ENCODE measurements at regions not wholly inside any gene's neighbourhood (a gene's known extent, or its start where the extent isn't known, plus 50 kb on each side); places are given as distances from the start of the nearest gene placed in this dataset.

DNA sequence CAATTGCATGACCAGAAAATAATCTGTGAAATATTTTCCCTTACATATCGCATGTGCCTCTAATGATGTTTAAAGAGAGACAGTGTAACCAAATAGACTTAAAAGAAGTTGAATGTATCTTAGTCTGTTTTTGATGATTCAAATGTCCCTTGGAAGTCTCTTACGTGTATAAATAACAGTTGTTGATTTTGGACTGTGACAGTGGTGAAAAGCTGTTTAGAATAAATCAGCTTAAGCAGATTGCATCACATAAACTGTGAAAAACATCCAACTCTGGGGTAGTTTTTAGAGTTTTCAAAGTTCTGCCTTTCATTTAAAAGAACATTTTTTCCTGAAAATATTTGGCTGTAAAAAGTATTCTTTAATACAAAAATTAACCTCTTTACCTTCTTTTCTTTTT, 301.1 kb downstream of the PRR16 start:
- Mint-ChIP-seq H3K27me3 (no peaks in the 10 kb centered on the region), H3K4me1 (ENCODE audit: unreplicated experiment) (no peaks in the 10 kb centered on the region), H3K9me3 (no peaks in the 10 kb centered on the region), H3K27ac (no peak overlapping the region), H3K4me3 (no peak overlapping the region), H3K36me3 (no peaks in the 10 kb centered on the region)
- TF ChIP-seq, protein P1, sequence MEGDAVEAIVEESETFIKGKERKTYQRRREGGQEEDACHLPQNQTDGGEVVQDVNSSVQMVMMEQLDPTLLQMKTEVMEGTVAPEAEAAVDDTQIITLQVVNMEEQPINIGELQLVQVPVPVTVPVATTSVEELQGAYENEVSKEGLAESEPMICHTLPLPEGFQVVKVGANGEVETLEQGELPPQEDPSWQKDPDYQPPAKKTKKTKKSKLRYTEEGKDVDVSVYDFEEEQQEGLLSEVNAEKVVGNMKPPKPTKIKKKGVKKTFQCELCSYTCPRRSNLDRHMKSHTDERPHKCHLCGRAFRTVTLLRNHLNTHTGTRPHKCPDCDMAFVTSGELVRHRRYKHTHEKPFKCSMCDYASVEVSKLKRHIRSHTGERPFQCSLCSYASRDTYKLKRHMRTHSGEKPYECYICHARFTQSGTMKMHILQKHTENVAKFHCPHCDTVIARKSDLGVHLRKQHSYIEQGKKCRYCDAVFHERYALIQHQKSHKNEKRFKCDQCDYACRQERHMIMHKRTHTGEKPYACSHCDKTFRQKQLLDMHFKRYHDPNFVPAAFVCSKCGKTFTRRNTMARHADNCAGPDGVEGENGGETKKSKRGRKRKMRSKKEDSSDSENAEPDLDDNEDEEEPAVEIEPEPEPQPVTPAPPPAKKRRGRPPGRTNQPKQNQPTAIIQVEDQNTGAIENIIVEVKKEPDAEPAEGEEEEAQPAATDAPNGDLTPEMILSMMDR (conservative IDR thresholded peaks at IDR 0.05) = no peak
- DNase-seq (ENCODE audit: extremely low spot score, unreplicated experiment) = no peak

DNA sequence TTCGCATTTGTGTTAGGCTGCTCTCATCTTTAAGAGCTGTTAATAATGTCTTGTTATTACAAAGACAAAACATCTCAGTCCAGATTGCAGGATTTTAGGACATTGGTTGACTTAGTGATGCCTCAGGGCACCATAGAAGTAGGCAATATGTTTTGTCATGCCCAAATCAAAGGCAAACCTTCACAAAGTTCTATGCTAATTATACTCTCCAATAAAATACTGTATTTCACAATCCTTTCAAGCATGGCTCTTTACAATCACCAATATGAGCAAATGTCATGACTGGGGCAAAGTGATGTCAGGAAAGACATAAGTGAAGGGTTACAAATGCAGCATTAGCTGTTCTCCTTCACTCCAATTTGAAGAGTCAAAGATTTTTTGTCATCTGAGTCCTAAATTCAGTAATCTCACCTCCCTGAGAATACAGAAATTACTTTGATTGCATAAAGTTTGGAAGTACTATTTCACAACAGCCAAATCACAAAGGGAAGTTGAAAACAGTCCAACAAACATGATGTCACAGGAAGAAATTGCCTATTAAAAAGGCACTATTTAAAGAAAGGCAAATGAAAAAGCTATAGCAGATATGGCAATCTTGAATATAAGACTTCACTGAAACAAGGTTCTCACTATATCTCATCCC, 303.2 kb downstream of the PRR16 start:
- no peak overlapping the region for H3K4me3 Mint-ChIP-seq
- DNase-seq (ENCODE audit: extremely low spot score, unreplicated experiment) = no peak
- H3K4me1 Mint-ChIP-seq (ENCODE audit: unreplicated experiment) = no peaks in the 10 kb centered on the region
- H3K27ac Mint-ChIP-seq = no peak overlapping the region
- TF ChIP-seq, protein P1 (conservative IDR thresholded peaks at IDR 0.05) = no peak
- H3K36me3 Mint-ChIP-seq = no peaks in the 10 kb centered on the region
- no peaks in the 10 kb centered on the region for H3K27me3 Mint-ChIP-seq
- no peaks in the 10 kb centered on the region for H3K9me3 Mint-ChIP-seq

DNA sequence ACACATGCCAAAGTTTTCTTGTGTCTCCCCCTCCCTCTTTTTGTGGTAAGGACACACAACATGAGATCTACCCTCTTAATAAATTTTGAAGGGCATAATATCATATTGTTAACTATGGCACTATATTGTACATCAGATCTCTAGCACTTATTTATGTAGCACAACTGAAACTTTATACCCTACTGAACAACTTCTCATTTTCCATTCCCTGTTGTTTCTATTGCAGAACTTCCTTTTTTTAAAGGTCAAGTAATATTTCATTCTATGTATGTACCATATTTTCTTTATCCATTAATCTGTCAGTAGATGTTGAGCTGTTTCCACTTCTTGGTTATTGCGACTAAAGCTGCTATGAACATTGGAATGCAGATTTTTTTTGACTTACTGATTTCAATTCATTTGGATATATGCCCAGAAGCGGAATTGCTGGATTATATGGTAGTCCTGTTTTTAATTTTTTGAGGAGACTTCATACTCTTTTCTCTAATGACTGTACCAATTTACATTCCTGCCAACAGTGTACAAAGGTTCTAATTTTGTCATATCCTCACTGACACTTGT, 305.3 kb downstream of the PRR16 start:
- no peaks in the 10 kb centered on the region for H3K9me3 Mint-ChIP-seq
- no peaks in the 10 kb centered on the region for H3K27me3 Mint-ChIP-seq
- TF ChIP-seq, protein P1 (conservative IDR thresholded peaks at IDR 0.05) = no peak
- H3K4me1 Mint-ChIP-seq (ENCODE audit: unreplicated experiment) = no peaks in the 10 kb centered on the region
- no peak overlapping the region for H3K27ac Mint-ChIP-seq
- H3K4me3 Mint-ChIP-seq = no peak overlapping the region
- DNase-seq (ENCODE audit: extremely low spot score, unreplicated experiment) = no peak
- H3K36me3 Mint-ChIP-seq = no peaks in the 10 kb centered on the region

DNA sequence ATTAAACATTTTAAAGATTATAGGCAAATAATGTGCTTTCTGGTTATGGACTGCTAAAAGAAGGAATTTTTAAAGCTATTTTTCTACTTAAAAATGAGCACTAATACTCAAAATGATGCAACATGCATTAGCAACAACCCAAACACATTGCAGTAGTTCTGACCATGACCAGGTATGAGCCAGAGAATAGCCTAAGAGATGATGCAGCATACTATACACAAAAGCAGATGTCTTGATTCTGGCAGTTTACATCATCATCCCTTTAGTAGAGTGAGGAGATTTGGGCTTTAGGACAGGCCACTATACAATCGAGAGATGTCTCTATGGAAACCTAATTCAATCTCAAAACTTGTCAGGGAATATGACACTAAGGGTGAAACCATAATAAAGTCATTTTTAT, 307.1 kb downstream of the PRR16 start:
- no peaks in the 10 kb centered on the region for H3K4me1 Mint-ChIP-seq (ENCODE audit: unreplicated experiment)
- H3K36me3 Mint-ChIP-seq = no peaks in the 10 kb centered on the region
- H3K27me3 Mint-ChIP-seq = no peaks in the 10 kb centered on the region
- no peak for DNase-seq (ENCODE audit: extremely low spot score, unreplicated experiment)
- no peak overlapping the region for H3K27ac Mint-ChIP-seq
- H3K4me3 Mint-ChIP-seq = no peak overlapping the region
- TF ChIP-seq, protein P1 (conservative IDR thresholded peaks at IDR 0.05) = no peak
- no peaks in the 10 kb centered on the region for H3K9me3 Mint-ChIP-seq

DNA sequence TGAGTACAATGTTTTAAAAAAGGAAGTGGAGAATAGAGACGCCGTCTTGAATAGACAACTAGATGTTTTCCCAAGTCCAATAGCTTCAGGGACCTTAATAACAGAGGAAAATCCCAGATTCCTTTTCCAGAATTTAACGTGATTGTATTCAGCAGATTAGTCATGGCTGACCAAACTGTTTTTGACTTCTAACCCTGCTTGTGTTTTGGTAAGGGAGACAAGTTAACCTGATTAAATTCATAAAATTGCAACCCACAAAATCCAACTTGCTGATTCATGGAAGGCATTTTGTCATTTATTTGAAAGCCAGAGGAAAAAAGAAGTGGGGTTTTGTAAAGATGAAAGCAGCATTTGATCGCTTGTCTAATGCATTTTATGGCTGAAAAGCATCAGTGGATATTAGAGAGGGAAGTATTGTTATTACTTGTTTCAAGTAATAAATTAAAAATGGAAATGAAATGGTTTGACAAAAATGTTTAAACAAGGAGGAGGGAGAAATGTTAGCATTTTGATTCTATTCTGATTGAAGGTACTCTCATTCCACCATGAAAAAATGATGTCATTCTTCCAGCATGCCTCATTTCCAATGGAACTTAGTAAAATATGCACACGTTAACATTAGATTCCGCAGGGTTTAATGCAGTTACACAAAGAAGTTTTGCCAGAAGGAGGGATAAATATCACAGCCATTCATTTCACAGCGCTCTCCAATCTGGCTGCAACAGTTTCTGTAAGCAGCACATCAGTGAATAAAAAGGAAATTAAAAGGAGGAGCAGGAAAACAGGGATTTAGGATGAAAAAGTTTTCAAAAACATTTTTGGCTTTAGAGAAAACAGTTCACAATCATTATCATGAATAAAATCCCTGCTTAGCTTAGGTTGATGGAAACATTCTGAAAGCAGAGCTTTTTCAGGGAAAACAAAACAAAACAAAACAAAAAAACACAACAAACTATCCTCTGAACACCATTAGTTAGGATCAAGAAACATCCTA, 314.7 kb downstream of the PRR16 start:
- TF ChIP-seq, protein P1 (conservative IDR thresholded peaks at IDR 0.05) = no peak
- H3K36me3 Mint-ChIP-seq = no peaks in the 10 kb centered on the region
- DNase-seq (ENCODE audit: extremely low spot score, unreplicated experiment) = no peak
- H3K27ac Mint-ChIP-seq = no peak overlapping the region
- no peak overlapping the region for H3K4me3 Mint-ChIP-seq
- H3K4me1 Mint-ChIP-seq (ENCODE audit: unreplicated experiment) = no peaks in the 10 kb centered on the region
- H3K9me3 Mint-ChIP-seq = no peaks in the 10 kb centered on the region
- no peaks in the 10 kb centered on the region for H3K27me3 Mint-ChIP-seq
